ENCODE measurements at regions not wholly inside any gene's neighbourhood (a gene's known extent, or its start where the extent isn't known, plus 50 kb on each side); places are given as distances from the start of the nearest gene placed in this dataset.

GRCh38 chr21:27812279-27812678, 845.4 kb upstream of the ADAMTS5 start:
- H3K4me1 ChIP-seq, result peaks cover 3% of the 10 kb centered on the region; the same call in 1 of the 2 replicates
- H3K27me3 ChIP-seq, result no peaks in the 10 kb centered on the region
- H3K9me3 ChIP-seq (replicated peaks), result 0 out of 2 replicates have a peak, but pooled peaks cover 3% of the 10 kb centered on the region
- no peaks in the 10 kb centered on the region for H3K36me3 ChIP-seq
- no peak overlapping the region for H3K27ac ChIP-seq
- no peak for DNase-seq
- H3K4me3 ChIP-seq, result no peak overlapping the region

GRCh38 chr21:27808923-27809322, 842.0 kb upstream of the ADAMTS5 start:
- Histone ChIP-seq H3K36me3 (no peaks in the 10 kb centered on the region), H3K9me3 (replicated peaks) (0 out of 2 replicates have a peak, but pooled peaks cover 3% of the 10 kb centered on the region), H3K4me1 (peaks cover 10% of the 10 kb centered on the region), H3K4me3 (no peak overlapping the region), H3K27me3 (no peaks in the 10 kb centered on the region), H3K27ac (no peak overlapping the region)
- no peak for DNase-seq

GRCh38 chr21:27807596-27807995, 840.7 kb upstream of the ADAMTS5 start:
- no peaks in the 10 kb centered on the region for H3K36me3 ChIP-seq
- no peak overlapping the region for H3K27ac ChIP-seq
- no peak for DNase-seq
- peaks cover 7% of the 10 kb centered on the region; the same call in 1 of the 2 replicates for H3K4me1 ChIP-seq
- no peak overlapping the region for H3K4me3 ChIP-seq
- H3K27me3 ChIP-seq, result no peaks in the 10 kb centered on the region
- 0 out of 2 replicates have a peak, but pooled peaks cover 3% of the 10 kb centered on the region for H3K9me3 ChIP-seq (replicated peaks)

GRCh38 chr21:27806281-27806680, 839.4 kb upstream of the ADAMTS5 start:
- DNase-seq, result no peak

GRCh38 chr21:27805696-27806095, 838.8 kb upstream of the ADAMTS5 start:
- DNase-seq, result no peak
- Histone ChIP-seq H3K4me1 (peaks cover 7% of the 10 kb centered on the region; the same call in 1 of the 2 replicates), H3K27ac (no peak overlapping the region), H3K36me3 (no peaks in the 10 kb centered on the region), H3K27me3 (no peaks in the 10 kb centered on the region), H3K4me3 (no peak overlapping the region), H3K9me3 (replicated peaks) (0 out of 2 replicates have a peak, but pooled peaks cover 3% of the 10 kb centered on the region)

More at GRCh38 chr21:27806281-27806680, 839.4 kb upstream of the ADAMTS5 start:
- Histone ChIP-seq H3K4me1 (peaks cover 7% of the 10 kb centered on the region; the same call in 1 of the 2 replicates), H3K4me3 (no peak overlapping the region), H3K9me3 (replicated peaks) (0 out of 2 replicates have a peak, but pooled peaks cover 3% of the 10 kb centered on the region), H3K36me3 (no peaks in the 10 kb centered on the region), H3K27ac (no peak overlapping the region), H3K27me3 (no peaks in the 10 kb centered on the region)

GRCh38 chr21:27804515-27804914, 837.6 kb upstream of the ADAMTS5 start:
- Histone ChIP-seq H3K4me1 (peaks cover 14% of the 10 kb centered on the region), H3K9me3 (replicated peaks) (no peaks in the 10 kb centered on the region), H3K36me3 (no peaks in the 10 kb centered on the region), H3K27me3 (no peaks in the 10 kb centered on the region), H3K4me3 (no peak overlapping the region), H3K27ac (no peak overlapping the region)
- peak in 1 of 2 experiments; percentile 3 for DNase-seq

- no peak for DNase-seq
- H3K27me3 ChIP-seq, result no peaks in the 10 kb centered on the region
- H3K36me3 ChIP-seq, result no peaks in the 10 kb centered on the region
- peaks cover 16% of the 10 kb centered on the region for H3K4me1 ChIP-seq
- H3K9me3 ChIP-seq (replicated peaks), result no peaks in the 10 kb centered on the region
- H3K4me3 ChIP-seq, result no peak overlapping the region
- no peak overlapping the region for H3K27ac ChIP-seq
Measured at GRCh38 chr21:27803571-27803970, 836.7 kb upstream of the ADAMTS5 start.

- Histone ChIP-seq H3K4me1 (peaks cover 16% of the 10 kb centered on the region), H3K27me3 (no peaks in the 10 kb centered on the region), H3K36me3 (no peaks in the 10 kb centered on the region), H3K27ac (no peak overlapping the region), H3K4me3 (no peak overlapping the region), H3K9me3 (replicated peaks) (no peaks in the 10 kb centered on the region)
- DNase-seq, result peak; percentile 37 to 61
Measured at GRCh38 chr21:27802816-27803475, 836.1 kb upstream of the ADAMTS5 start.

- no peak for DNase-seq
Measured at GRCh38 chr21:27799861-27800260, 833.0 kb upstream of the ADAMTS5 start.

GRCh38 chr21:27796106-27796505, 829.2 kb upstream of the ADAMTS5 start:
- no peaks in the 10 kb centered on the region for H3K9me3 ChIP-seq (replicated peaks)
- peaks cover 20% of the 10 kb centered on the region for H3K4me1 ChIP-seq
- H3K27ac ChIP-seq, result no peak overlapping the region
- DNase-seq, result no peak
- H3K36me3 ChIP-seq, result no peaks in the 10 kb centered on the region
- no peak overlapping the region for H3K4me3 ChIP-seq
- H3K27me3 ChIP-seq, result no peaks in the 10 kb centered on the region

More at GRCh38 chr21:27799861-27800260, 833.0 kb upstream of the ADAMTS5 start:
- Histone ChIP-seq H3K27ac (no peak overlapping the region), H3K9me3 (replicated peaks) (no peaks in the 10 kb centered on the region), H3K27me3 (no peaks in the 10 kb centered on the region), H3K4me1 (peaks cover 15% of the 10 kb centered on the region), H3K36me3 (no peaks in the 10 kb centered on the region), H3K4me3 (no peak overlapping the region)

GRCh38 chr21:27795418-27795817, 828.5 kb upstream of the ADAMTS5 start:
- DNase-seq, result no peak
- Histone ChIP-seq H3K4me3 (no peak overlapping the region), H3K9me3 (replicated peaks) (no peaks in the 10 kb centered on the region), H3K36me3 (no peaks in the 10 kb centered on the region), H3K27me3 (no peaks in the 10 kb centered on the region), H3K27ac (no peak overlapping the region), H3K4me1 (peaks cover 20% of the 10 kb centered on the region)

GRCh38 chr21:27793901-27794300, 827.0 kb upstream of the ADAMTS5 start:
- DNase-seq, result no peak
- Histone ChIP-seq H3K36me3 (no peaks in the 10 kb centered on the region), H3K4me3 (no peak overlapping the region), H3K27ac (no peak overlapping the region), H3K4me1 (peaks cover 11% of the 10 kb centered on the region), H3K27me3 (no peaks in the 10 kb centered on the region), H3K9me3 (replicated peaks) (no peaks in the 10 kb centered on the region)

GRCh38 chr21:27787046-27787445, 820.2 kb upstream of the ADAMTS5 start:
- H3K36me3 ChIP-seq, result no peaks in the 10 kb centered on the region
- no peaks in the 10 kb centered on the region for H3K4me1 ChIP-seq
- H3K9me3 ChIP-seq (replicated peaks), result no peaks in the 10 kb centered on the region
- no peaks in the 10 kb centered on the region for H3K27me3 ChIP-seq
- H3K4me3 ChIP-seq, result no peak overlapping the region
- no peak for DNase-seq
- no peak overlapping the region for H3K27ac ChIP-seq

- H3K27me3 ChIP-seq, result no peaks in the 10 kb centered on the region
- no peak overlapping the region for H3K4me3 ChIP-seq
- H3K27ac ChIP-seq, result no peak overlapping the region
- H3K4me1 ChIP-seq, result no peaks in the 10 kb centered on the region
- H3K9me3 ChIP-seq (replicated peaks), result no peaks in the 10 kb centered on the region; the same call in 1 of the 2 replicates
- no peaks in the 10 kb centered on the region for H3K36me3 ChIP-seq
- DNase-seq, result no peak
Measured at GRCh38 chr21:27779606-27780005, 812.7 kb upstream of the ADAMTS5 start.

- H3K9me3 ChIP-seq (replicated peaks), result no peaks in the 10 kb centered on the region; the same call in 1 of the 2 replicates
- H3K36me3 ChIP-seq, result no peaks in the 10 kb centered on the region
- H3K27ac ChIP-seq, result no peak overlapping the region
- no peak overlapping the region for H3K4me3 ChIP-seq
- DNase-seq, result peak in 1 of 2 experiments; percentile 10
- H3K4me1 ChIP-seq, result no peaks in the 10 kb centered on the region
- no peaks in the 10 kb centered on the region for H3K27me3 ChIP-seq
Measured at GRCh38 chr21:27776925-27777553, 810.2 kb upstream of the ADAMTS5 start.
